B cell (primary cell): ENCODE measurements at regions not wholly inside any gene's neighbourhood (a gene's known extent, or its start where the extent isn't known, plus 50 kb on each side); places are given as distances from the start of the nearest gene placed in this dataset.

Experiments used
- ATAC-seq: fragments of 200-7000 bp; cut with Tn5 transposase; one replicate; pipeline ENCODE4 v1.10.0; 2021; ENCODE audit warnings: low read depth, mild to moderate bottlenecking, moderate number of reproducible peaks, moderate library complexity
- CTCF ChIA-PET: fragments of 350-600 bp; sonication (Branson Sonifier 250); formaldehyde crosslinking; loops from one replicate; lab custom pipeline; 2021; ENCODE audit warnings: antibody characterized with exemption, inconsistent platforms; lab: Charles Lee
- POLR2A ChIA-PET: fragments of 350-600 bp; sonication (Branson Sonifier 250); formaldehyde crosslinking; loops from one replicate; lab custom pipeline; 2021; ENCODE audit warnings: antibody characterized with exemption; lab: Charles Lee
- DNase-seq: peaks from one replicate; pipeline ENCODE4 v3.0.0; 2013
- H2AFZ ChIP-seq: 2 replicates; pipeline ENCODE4 v1.6.1; 2012; ENCODE audit warnings: mild to moderate bottlenecking, low read depth, low read length; ENCODE audit not compliant: insufficient read depth, poor library complexity, severe bottlenecking
- H3K27ac ChIP-seq, 2 donors: 1 replicate in 1 of 2; 2 replicates in 1 of 2; pipeline ENCODE4 v1.5.1; 2012 to 2013; ENCODE audit warnings: low read length in 2 of 2, mild to moderate bottlenecking in 2 of 2, moderate library complexity in 1 of 2
- H3K27me3 ChIP-seq, 4 experiments: fragments of 200-600 bp in 1 of 4; sonication (generic) in 1 of 4; replicated peaks in 1 of 4; 1 replicate in 2 of 4; 2 replicates in 2 of 4; pipeline versions ENCODE4 v1.6.1 to v1.7.0; 2013 to 2016; ENCODE audit warnings: low read length in 3 of 4, mild to moderate bottlenecking in 2 of 4, mixed read lengths in 1 of 4, moderate library complexity in 1 of 4; ENCODE audit not compliant: insufficient read depth in 4 of 4, control insufficient read depth in 3 of 4; ENCODE audit errors: control extremely low read depth in 1 of 4
- H3K36me3 ChIP-seq, 2 experiments: replicated peaks in 1 of 2; 1 replicate in 1 of 2; 2 replicates in 1 of 2; pipeline versions ENCODE4 v1.6.1 to v1.7.1; 2013; ENCODE audit warnings: low read length in 1 of 2; ENCODE audit not compliant: insufficient read depth in 2 of 2, control insufficient read depth in 1 of 2; ENCODE audit errors: control extremely low read depth in 1 of 2, extremely low read depth in 1 of 2
- H3K4me1 ChIP-seq, 2 donors: fragments of 200-600 bp in 1 of 2; sonication (generic) in 1 of 2; 1 replicate in 1 of 2; 2 replicates in 1 of 2; pipeline versions ENCODE4 v1.5.1 to v1.6.1; 2013 to 2017; ENCODE audit warnings: low read length in 2 of 2; ENCODE audit not compliant: control insufficient read depth in 2 of 2, insufficient read depth in 2 of 2
- H3K4me2 ChIP-seq: replicated peaks from 2 replicates; pipeline ENCODE3; 2012; ENCODE audit warnings: mild to moderate bottlenecking, low read depth, low read length; ENCODE audit not compliant: poor library complexity, severe bottlenecking
- H3K4me3 ChIP-seq, 5 experiments: fragments of 200-600 bp in 1 of 5; sonication (generic) in 1 of 5; 1 replicate in 3 of 5; 2 replicates in 2 of 5; pipeline versions ENCODE4 v1.5.1 to v1.7.0; 2011 to 2016; ENCODE audit warnings: low read length in 4 of 5, mild to moderate bottlenecking in 4 of 5, low read depth in 2 of 5, control low read depth in 1 of 5, moderate library complexity in 1 of 5; ENCODE audit not compliant: insufficient read depth in 1 of 5; ENCODE audit errors: control extremely low read depth in 1 of 5, extremely low read depth in 1 of 5
- H3K79me2 ChIP-seq: fragments of 200-600 bp; sonication (generic); one replicate; pipeline ENCODE4 v1.6.0; 2016; ENCODE audit warnings: low read length; ENCODE audit not compliant: control insufficient read depth, insufficient read depth
- H3K9ac ChIP-seq: fragments of 200-600 bp; sonication (generic); 2 replicates; pipeline ENCODE4 v1.6.1; 2017; ENCODE audit warnings: mild to moderate bottlenecking, low read length, moderate library complexity
- H3K9me3 ChIP-seq, 3 donors: one replicate each; pipeline versions ENCODE4 v1.6.1 to v1.7.1; 2013; ENCODE audit warnings: low read length in 2 of 3; ENCODE audit not compliant: control insufficient read depth in 2 of 3, insufficient read depth in 1 of 3; ENCODE audit errors: control extremely low read depth in 1 of 3
- H4K20me1 ChIP-seq: 2 replicates; pipeline ENCODE4 v1.6.0; 2012; ENCODE audit warnings: mild to moderate bottlenecking, low read length; ENCODE audit not compliant: insufficient read depth, control insufficient read depth, poor library complexity, severe bottlenecking
- H3K27ac Mint-ChIP-seq: one replicate; pipeline ENCODE4 v1.8.0; 2021; ENCODE audit warnings: mixed read lengths
- H3K27me3 Mint-ChIP-seq: one replicate; pipeline ENCODE4 v1.8.0; 2021; ENCODE audit warnings: mixed read lengths
- H3K4me1 Mint-ChIP-seq: one replicate; pipeline ENCODE4 v1.8.0; 2021; ENCODE audit warnings: mixed read lengths
- H3K4me3 Mint-ChIP-seq: one replicate; pipeline ENCODE4 v1.8.0; 2021; ENCODE audit warnings: mixed read lengths
- H3K9me3 Mint-ChIP-seq: one replicate; pipeline ENCODE4 v1.8.0; 2022; ENCODE audit warnings: mixed read lengths; ENCODE audit not compliant: insufficient read depth
- EZH2 ChIP-seq: IDR thresholded peaks from 2 replicates; pipeline ENCODE4 v1.6.1; 2012; ENCODE audit warnings: borderline replicate concordance, low read depth, mild to moderate bottlenecking, moderate library complexity, low read length; ENCODE audit not compliant: insufficient read depth, poor library complexity, severe bottlenecking
- WGBS: methylation state at CpG from one replicate; pipeline ENCODE4 v1.1.5; 2013; ENCODE audit warnings: missing lambda C conversion rate; ENCODE audit not compliant: insufficient coverage; 5-methylcytosine and 5-hydroxymethylcytosine counted together
- intact Hi-C: fragments of 100-400 bp; cut with micrococcal nuclease; formaldehyde crosslinking; loops from one replicate; pipeline ENCODE4 v1.10.0; 2022
- TF ChIP-seq, protein P1 (sequence below): fragments of 200-600 bp; IDR thresholded peaks from one replicate; pipeline ENCODE4 v1.8.0; 2022; ENCODE audit warnings: antibody characterized with exemption, mild to moderate bottlenecking

DNA sequence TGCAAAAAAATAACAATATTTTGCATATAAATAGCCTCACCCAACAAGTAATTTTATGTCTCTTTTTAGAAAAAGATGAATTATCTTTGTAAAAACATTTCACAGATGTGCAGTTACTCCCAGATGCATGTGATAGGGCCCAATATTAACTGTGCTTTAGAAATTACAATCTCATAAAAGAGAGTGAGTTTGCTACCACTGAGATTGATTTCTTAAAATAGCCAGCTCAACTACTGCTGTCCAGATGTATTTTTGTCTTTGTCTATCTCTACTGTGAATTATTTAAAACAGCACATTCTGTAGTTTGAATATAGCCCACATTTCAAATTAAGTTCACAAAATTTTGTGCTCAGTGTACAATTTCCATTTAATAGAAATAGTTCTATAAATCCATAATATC is 177.0 kb upstream of the TTC29 start:
- Histone ChIP-seq H3K4me3 (no peak overlapping the region), H3K9ac (no peak overlapping the region), H3K27me3 (peaks cover 0 to 3% (median 0%) of the 10 kb centered on the region in 4 experiments), H2AFZ (no peak overlapping the region), H3K4me1 (no peaks in the 10 kb centered on the region), H3K9me3 (no peaks in the 10 kb centered on the region), H4K20me1 (no peaks in the 10 kb centered on the region), H3K4me2 (no peak overlapping the region), H3K79me2 (no peaks in the 10 kb centered on the region), H3K36me3 (no peaks in the 10 kb centered on the region), H3K27ac (no peak overlapping the region)
- DNase-seq (no peak), ATAC-seq (no peak)
- intact Hi-C loops, result no loop called here
- no peak overlapping the region for H3K27ac Mint-ChIP-seq
- no peak overlapping the region for H3K4me3 Mint-ChIP-seq
- peaks cover 4% of the 10 kb centered on the region for H3K9me3 Mint-ChIP-seq
- peaks cover 8% of the 10 kb centered on the region for H3K27me3 Mint-ChIP-seq
- H3K4me1 Mint-ChIP-seq, result no peaks in the 10 kb centered on the region
- POLR2A ChIA-PET, result no interaction called here
- no peak for TF ChIP-seq EZH2
- TF ChIP-seq, protein P1, sequence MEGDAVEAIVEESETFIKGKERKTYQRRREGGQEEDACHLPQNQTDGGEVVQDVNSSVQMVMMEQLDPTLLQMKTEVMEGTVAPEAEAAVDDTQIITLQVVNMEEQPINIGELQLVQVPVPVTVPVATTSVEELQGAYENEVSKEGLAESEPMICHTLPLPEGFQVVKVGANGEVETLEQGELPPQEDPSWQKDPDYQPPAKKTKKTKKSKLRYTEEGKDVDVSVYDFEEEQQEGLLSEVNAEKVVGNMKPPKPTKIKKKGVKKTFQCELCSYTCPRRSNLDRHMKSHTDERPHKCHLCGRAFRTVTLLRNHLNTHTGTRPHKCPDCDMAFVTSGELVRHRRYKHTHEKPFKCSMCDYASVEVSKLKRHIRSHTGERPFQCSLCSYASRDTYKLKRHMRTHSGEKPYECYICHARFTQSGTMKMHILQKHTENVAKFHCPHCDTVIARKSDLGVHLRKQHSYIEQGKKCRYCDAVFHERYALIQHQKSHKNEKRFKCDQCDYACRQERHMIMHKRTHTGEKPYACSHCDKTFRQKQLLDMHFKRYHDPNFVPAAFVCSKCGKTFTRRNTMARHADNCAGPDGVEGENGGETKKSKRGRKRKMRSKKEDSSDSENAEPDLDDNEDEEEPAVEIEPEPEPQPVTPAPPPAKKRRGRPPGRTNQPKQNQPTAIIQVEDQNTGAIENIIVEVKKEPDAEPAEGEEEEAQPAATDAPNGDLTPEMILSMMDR, result no peak
- CTCF ChIA-PET, result interaction anchor here (1.3 kb wide), 1 partner anchor 26 kb away, joined by 3 read pairs; no protein-coding TSS in a partner anchor

DNA sequence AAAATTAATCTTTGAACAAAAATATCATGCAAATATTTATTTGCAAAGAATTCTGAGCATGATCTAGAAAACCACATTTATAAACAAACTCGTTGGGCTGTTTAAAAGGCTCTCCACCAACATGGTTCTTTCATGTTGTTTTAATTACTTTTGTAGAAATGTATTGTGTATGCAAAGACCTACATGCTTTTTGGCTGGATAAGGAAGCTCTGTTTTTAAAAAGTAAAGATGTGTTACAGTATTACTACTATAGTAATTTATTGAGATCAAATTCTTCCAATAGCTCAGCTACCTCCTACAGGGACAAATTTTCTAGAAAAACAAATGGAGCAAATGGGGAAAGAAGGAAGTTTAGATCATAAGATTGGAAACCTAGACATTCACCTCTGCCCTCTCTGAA is 177.5 kb upstream of the TTC29 start:
- no peak overlapping the region for H3K27ac ChIP-seq
- POLR2A ChIA-PET, result no interaction called here
- no peaks in the 10 kb centered on the region for H3K36me3 ChIP-seq
- no peaks in the 10 kb centered on the region for H3K79me2 ChIP-seq
- no peaks in the 10 kb centered on the region for H3K4me1 ChIP-seq
- intact Hi-C loops, result no loop called here
- no peak overlapping the region for H3K9ac ChIP-seq
- Mint-ChIP-seq H3K4me3 (no peak overlapping the region), H3K27me3 (peaks cover 8% of the 10 kb centered on the region), H3K9me3 (peaks cover 4% of the 10 kb centered on the region), H3K27ac (no peak overlapping the region), H3K4me1 (no peaks in the 10 kb centered on the region)
- no CpG with 5 or more reads among the region's 1 CpG for WGBS
- no peak overlapping the region for H3K4me2 ChIP-seq
- H3K27me3 ChIP-seq, result peaks cover 0 to 3% (median 0%) of the 10 kb centered on the region in 4 experiments
- H2AFZ ChIP-seq, result no peak overlapping the region
- TF ChIP-seq, protein P1, result no peak
- TF ChIP-seq EZH2, result no peak
- H3K4me3 ChIP-seq, result no peak overlapping the region
- H4K20me1 ChIP-seq, result no peaks in the 10 kb centered on the region
- DNase-seq (no peak), ATAC-seq (no peak)
- H3K9me3 ChIP-seq, result no peaks in the 10 kb centered on the region
- CTCF ChIA-PET, result interaction anchor here (1.3 kb wide), 1 partner anchor 26 kb away, joined by 3 read pairs; no protein-coding TSS in a partner anchor
